ENCODE measurements at regions not wholly inside any gene's neighbourhood (a gene's known extent, or its start where the extent isn't known, plus 50 kb on each side); places are given as distances from the start of the nearest gene placed in this dataset.

GRCh38 chr16:55102077-55102476 lies 171.4 kb downstream of the IRX5 start:
- no peaks in the 10 kb centered on the region for H3K79me1 ChIP-seq (ENCODE audit: low read depth, low read length)
- no peak overlapping the region for H2AFZ ChIP-seq (ENCODE audit: low read length)
- H2BK5ac ChIP-seq (ENCODE audit: low read length): no peak overlapping the region
- DNase-seq (ENCODE audit: low spot score): no peak
- no peak overlapping the region for H2BK15ac ChIP-seq (ENCODE audit: low read length)
- no peak overlapping the region for H3K4me3 ChIP-seq (ENCODE audit: low read length in 2 of 2)
- H2AK5ac ChIP-seq (ENCODE audit: low read depth, low read length): no peak overlapping the region
- H3K14ac ChIP-seq (ENCODE audit: low read length): no peak overlapping the region
- no peak overlapping the region for H4K8ac ChIP-seq (ENCODE audit: low read depth, low read length)
- H4K91ac ChIP-seq (ENCODE audit: low read depth, low read length, poor library complexity): no peak overlapping the region
- H2BK12ac ChIP-seq (ENCODE audit: low read length): no peak overlapping the region
- H3K27ac ChIP-seq (replicated peaks; ENCODE audit: low read length): no peak overlapping the region
- H3K4me1 ChIP-seq (ENCODE audit: control insufficient read depth in 2 of 2, insufficient read depth in 1 of 2, low read depth in 1 of 2, low read length in 2 of 2): no peaks in the 10 kb centered on the region
- no peak overlapping the region for H3K18ac ChIP-seq (ENCODE audit: low read length)
- no peaks in the 10 kb centered on the region for H3K27me3 ChIP-seq (ENCODE audit: control insufficient read depth in 3 of 3, insufficient read depth in 3 of 3, low read depth in 1 of 3, low read length in 3 of 3)
- H3K9me3 ChIP-seq (replicated peaks in 1 of 2; ENCODE audit: control insufficient read depth in 2 of 2, insufficient read depth in 1 of 2, low read depth in 1 of 2, low read length in 2 of 2): peaks cover 0 to 3% of the 10 kb centered on the region in 2 donors
- no CpG with 5 or more reads among the region's 1 CpG for WGBS, 2 donors (ENCODE audit: extremely low coverage in 2 of 2, insufficient read length in 2 of 2, insufficient replicate concordance in 1 of 2)
- no peak overlapping the region for H3K4me2 ChIP-seq (ENCODE audit: insufficient read depth, low read length, poor library complexity, severe bottlenecking)
- no peak overlapping the region for H2BK120ac ChIP-seq (ENCODE audit: low read depth, low read length)
- H3K4ac ChIP-seq (ENCODE audit: low read length): no peak overlapping the region
- no peaks in the 10 kb centered on the region for H3K36me3 ChIP-seq (replicated peaks in 1 of 2; ENCODE audit: control insufficient read depth in 2 of 2, insufficient read depth in 2 of 2, low read length in 2 of 2)
- no peak overlapping the region for H3K9ac ChIP-seq (ENCODE audit: low read depth, low read length, poor library complexity)
- no peak overlapping the region for H3K23ac ChIP-seq (ENCODE audit: low read depth, low read length, poor library complexity)

DNA sequence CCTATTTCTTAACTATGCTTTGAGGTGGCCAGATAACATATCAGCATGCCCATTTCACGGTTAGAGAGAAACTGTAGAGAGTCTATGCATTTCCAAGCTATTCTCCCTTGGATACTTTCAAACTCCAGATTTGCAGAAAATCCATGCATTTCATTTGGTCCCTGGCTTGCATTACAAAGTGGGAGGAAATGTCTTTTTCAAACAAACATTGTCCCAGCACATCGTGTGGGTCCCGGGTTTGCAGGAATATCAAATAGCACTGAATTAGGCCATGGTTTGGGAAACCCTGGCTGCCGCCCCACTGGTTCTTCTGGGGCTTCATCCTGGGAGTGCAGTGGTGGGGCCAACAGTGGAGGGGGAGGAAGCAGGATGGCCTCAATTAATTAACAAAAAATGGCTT lies 171.9 kb downstream of the IRX5 start:
- no CpG with 5 or more reads among the region's 4 CpGs for WGBS, 2 donors (ENCODE audit: extremely low coverage in 2 of 2, insufficient read length in 2 of 2, insufficient replicate concordance in 1 of 2)
- no peak overlapping the region for H3K4me2 ChIP-seq (ENCODE audit: insufficient read depth, low read length, poor library complexity, severe bottlenecking)

GRCh38 chr16:55107851-55108250 lies 177.2 kb downstream of the IRX5 start:
- Histone ChIP-seq H3K4me3 (ENCODE audit: low read length in 2 of 2) (no peak overlapping the region), H3K36me3 (replicated peaks in 1 of 2; ENCODE audit: control insufficient read depth in 2 of 2, insufficient read depth in 2 of 2, low read length in 2 of 2) (no peaks in the 10 kb centered on the region), H2BK12ac (ENCODE audit: low read length) (no peak overlapping the region), H3K27me3 (ENCODE audit: control insufficient read depth in 3 of 3, insufficient read depth in 3 of 3, low read depth in 1 of 3, low read length in 3 of 3) (no peaks in the 10 kb centered on the region), H3K9me3 (replicated peaks in 1 of 2; ENCODE audit: control insufficient read depth in 2 of 2, insufficient read depth in 1 of 2, low read depth in 1 of 2, low read length in 2 of 2) (no peaks in the 10 kb centered on the region), H2AK5ac (ENCODE audit: low read depth, low read length) (no peak overlapping the region), H4K91ac (ENCODE audit: low read depth, low read length, poor library complexity) (no peak overlapping the region), H3K23ac (ENCODE audit: low read depth, low read length, poor library complexity) (no peak overlapping the region), H2BK15ac (ENCODE audit: low read length) (no peak overlapping the region), H3K4me2 (ENCODE audit: insufficient read depth, low read length, poor library complexity, severe bottlenecking) (no peak overlapping the region), H3K9ac (ENCODE audit: low read depth, low read length, poor library complexity) (no peak overlapping the region), H3K4ac (ENCODE audit: low read length) (no peak overlapping the region), H3K14ac (ENCODE audit: low read length) (no peak overlapping the region), H2BK120ac (ENCODE audit: low read depth, low read length) (no peak overlapping the region), H2BK5ac (ENCODE audit: low read length) (no peak overlapping the region), H2AFZ (ENCODE audit: low read length) (no peak overlapping the region), H3K27ac (replicated peaks; ENCODE audit: low read length) (no peak overlapping the region), H4K8ac (ENCODE audit: low read depth, low read length) (no peak overlapping the region), H3K4me1 (ENCODE audit: control insufficient read depth in 2 of 2, insufficient read depth in 1 of 2, low read depth in 1 of 2, low read length in 2 of 2) (peaks cover 0 to 11% of the 10 kb centered on the region in 2 donors), H3K79me1 (ENCODE audit: low read depth, low read length) (no peaks in the 10 kb centered on the region), H3K18ac (ENCODE audit: low read length) (no peak overlapping the region)
- DNase-seq (ENCODE audit: low spot score): no peak
- no CpG with 5 or more reads among the region's 3 CpGs for WGBS, 2 donors (ENCODE audit: extremely low coverage in 2 of 2, insufficient read length in 2 of 2, insufficient replicate concordance in 1 of 2)

More for the DNA sequence above, 171.9 kb downstream of the IRX5 start:
- Histone ChIP-seq H3K27ac (replicated peaks; ENCODE audit: low read length) (no peak overlapping the region), H3K36me3 (replicated peaks in 1 of 2; ENCODE audit: control insufficient read depth in 2 of 2, insufficient read depth in 2 of 2, low read length in 2 of 2) (no peaks in the 10 kb centered on the region), H2BK120ac (ENCODE audit: low read depth, low read length) (no peak overlapping the region), H3K4me1 (ENCODE audit: control insufficient read depth in 2 of 2, insufficient read depth in 1 of 2, low read depth in 1 of 2, low read length in 2 of 2) (peaks cover 0 to 2% of the 10 kb centered on the region in 2 donors), H2BK5ac (ENCODE audit: low read length) (no peak overlapping the region), H4K8ac (ENCODE audit: low read depth, low read length) (no peak overlapping the region), H3K27me3 (ENCODE audit: control insufficient read depth in 3 of 3, insufficient read depth in 3 of 3, low read depth in 1 of 3, low read length in 3 of 3) (no peaks in the 10 kb centered on the region), H2BK12ac (ENCODE audit: low read length) (no peak overlapping the region), H3K18ac (ENCODE audit: low read length) (no peak overlapping the region), H3K79me1 (ENCODE audit: low read depth, low read length) (no peaks in the 10 kb centered on the region), H2AFZ (ENCODE audit: low read length) (no peak overlapping the region), H3K4ac (ENCODE audit: low read length) (no peak overlapping the region), H3K4me3 (ENCODE audit: low read length in 2 of 2) (no peak overlapping the region), H4K91ac (ENCODE audit: low read depth, low read length, poor library complexity) (no peak overlapping the region), H3K9ac (ENCODE audit: low read depth, low read length, poor library complexity) (no peak overlapping the region), H3K14ac (ENCODE audit: low read length) (no peak overlapping the region), H2AK5ac (ENCODE audit: low read depth, low read length) (no peak overlapping the region), H2BK15ac (ENCODE audit: low read length) (no peak overlapping the region), H3K23ac (ENCODE audit: low read depth, low read length, poor library complexity) (no peak overlapping the region), H3K9me3 (replicated peaks in 1 of 2; ENCODE audit: control insufficient read depth in 2 of 2, insufficient read depth in 1 of 2, low read depth in 1 of 2, low read length in 2 of 2) (peaks cover 0 to 3% of the 10 kb centered on the region in 2 donors)
- no peak for DNase-seq (ENCODE audit: low spot score)

- Histone ChIP-seq H3K18ac (ENCODE audit: low read length) (no peak overlapping the region), H2AFZ (ENCODE audit: low read length) (no peak overlapping the region), H4K8ac (ENCODE audit: low read depth, low read length) (no peak overlapping the region), H2BK15ac (ENCODE audit: low read length) (no peak overlapping the region), H3K9me3 (replicated peaks in 1 of 2; ENCODE audit: control insufficient read depth in 2 of 2, insufficient read depth in 1 of 2, low read depth in 1 of 2, low read length in 2 of 2) (no peaks in the 10 kb centered on the region), H3K4me3 (ENCODE audit: low read length in 2 of 2) (no peak overlapping the region), H2BK120ac (ENCODE audit: low read depth, low read length) (no peak overlapping the region), H4K91ac (ENCODE audit: low read depth, low read length, poor library complexity) (no peak overlapping the region), H3K9ac (ENCODE audit: low read depth, low read length, poor library complexity) (no peak overlapping the region), H3K27ac (replicated peaks; ENCODE audit: low read length) (no peak overlapping the region), H3K14ac (ENCODE audit: low read length) (no peak overlapping the region), H2BK5ac (ENCODE audit: low read length) (no peak overlapping the region), H3K4me1 (ENCODE audit: control insufficient read depth in 2 of 2, insufficient read depth in 1 of 2, low read depth in 1 of 2, low read length in 2 of 2) (peaks cover 0 to 4% of the 10 kb centered on the region in 2 donors), H3K4ac (ENCODE audit: low read length) (no peak overlapping the region), H3K36me3 (replicated peaks in 1 of 2; ENCODE audit: control insufficient read depth in 2 of 2, insufficient read depth in 2 of 2, low read length in 2 of 2) (no peaks in the 10 kb centered on the region), H3K27me3 (ENCODE audit: control insufficient read depth in 3 of 3, insufficient read depth in 3 of 3, low read depth in 1 of 3, low read length in 3 of 3) (peaks cover 0 to 4% (median 0%) of the 10 kb centered on the region in 3 experiments), H3K4me2 (ENCODE audit: insufficient read depth, low read length, poor library complexity, severe bottlenecking) (no peak overlapping the region), H2AK5ac (ENCODE audit: low read depth, low read length) (no peak overlapping the region), H3K79me1 (ENCODE audit: low read depth, low read length) (no peaks in the 10 kb centered on the region), H2BK12ac (ENCODE audit: low read length) (no peak overlapping the region), H3K23ac (ENCODE audit: low read depth, low read length, poor library complexity) (no peak overlapping the region)
- no peak for DNase-seq (ENCODE audit: low spot score)
- WGBS, 2 donors (ENCODE audit: extremely low coverage in 2 of 2, insufficient read length in 2 of 2, insufficient replicate concordance in 1 of 2): no CpG with 5 or more reads among the region's 2 CpGs
Observed at GRCh38 chr16:55113210-55113609, 182.5 kb downstream of the IRX5 start.
